SJSA1 (cell line): ENCODE measurements at regions not wholly inside any gene's neighbourhood (a gene's known extent, or its start where the extent isn't known, plus 50 kb on each side); places are given as distances from the start of the nearest gene placed in this dataset.

Source experiments
- DNase-seq, 2 experiments: peaks; one replicate each; pipeline ENCODE4 v3.0.0-alpha.2; 2015 to 2020; ENCODE audit warnings: low spot score in 2 of 2, low read depth in 1 of 2
- H3K27ac ChIP-seq: fragments of 250-450 bp; sonication (Bioruptor Pico); 2 replicates; pipeline ENCODE4 v1.5.1; 2020; ENCODE audit warnings: mild to moderate bottlenecking, moderate library complexity
- H3K27me3 ChIP-seq: fragments of 250-450 bp; sonication (Bioruptor Pico); replicated peaks from 2 replicates; pipeline ENCODE4 v1.5.1; 2020; ENCODE audit warnings: mild to moderate bottlenecking, moderate library complexity
- H3K36me3 ChIP-seq: fragments of 250-450 bp; sonication (Bioruptor Pico); 2 replicates; pipeline ENCODE4 v1.5.1; 2020; ENCODE audit warnings: mild to moderate bottlenecking
- H3K4me1 ChIP-seq: fragments of 250-450 bp; sonication (Bioruptor Pico); replicated peaks from 2 replicates; pipeline ENCODE4 v1.6.1; 2021; ENCODE audit warnings: mild to moderate bottlenecking
- H3K4me3 ChIP-seq: fragments of 250-450 bp; sonication (Bioruptor Pico); 2 replicates; pipeline ENCODE4 v1.5.1; 2020; ENCODE audit warnings: mild to moderate bottlenecking
- H3K9me3 ChIP-seq: fragments of 250-450 bp; sonication (Bioruptor Pico); replicated peaks from 2 replicates; pipeline ENCODE4 v1.5.1; 2020; ENCODE audit warnings: mild to moderate bottlenecking

DNA sequence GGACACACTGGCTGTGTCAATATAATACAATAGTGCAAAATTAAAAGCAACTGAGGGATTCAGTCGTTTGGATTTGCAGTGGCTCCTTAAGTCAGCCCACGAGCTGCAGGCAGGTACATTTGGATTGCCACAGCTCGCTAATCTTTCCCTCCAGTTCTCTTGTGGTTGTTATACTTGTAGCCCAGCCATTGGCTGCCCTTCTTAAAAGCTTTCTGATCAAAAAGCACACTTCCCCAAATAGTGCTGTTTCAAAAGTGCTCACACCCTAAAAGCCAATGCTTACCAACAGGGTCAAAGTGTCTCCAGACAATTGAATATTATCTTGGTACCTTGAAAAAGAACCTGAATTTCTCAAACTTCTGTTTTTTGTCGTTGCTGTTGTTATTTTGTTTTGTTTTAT lies 404.7 kb upstream of the FAM98A start:
- H3K9me3 ChIP-seq, result no peaks in the 10 kb centered on the region
- no peaks in the 10 kb centered on the region for H3K36me3 ChIP-seq
- H3K4me3 ChIP-seq, result no peak overlapping the region
- H3K4me1 ChIP-seq, result no peaks in the 10 kb centered on the region
- no peaks in the 10 kb centered on the region for H3K27me3 ChIP-seq
- no peak for DNase-seq
- H3K27ac ChIP-seq, result no peak overlapping the region

DNA sequence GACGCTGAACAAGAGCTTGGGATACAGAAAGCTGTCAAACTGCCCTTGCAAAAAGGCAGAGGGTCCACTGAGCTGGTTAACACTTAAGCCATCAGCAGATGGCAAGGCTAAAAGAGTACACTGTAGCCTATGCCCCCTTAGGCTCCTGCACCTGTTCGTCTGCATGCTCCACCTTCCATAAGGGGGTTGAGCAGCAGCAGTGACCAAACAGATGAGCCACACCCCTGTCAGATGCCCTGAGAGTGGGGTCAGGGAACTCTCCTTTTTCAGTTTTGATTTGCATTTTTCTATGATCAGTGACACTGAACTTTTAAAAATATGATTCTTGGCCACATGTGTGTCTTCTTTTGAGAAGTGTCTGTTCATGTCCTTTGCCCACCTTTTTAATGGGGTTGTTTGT lies 402.5 kb upstream of the FAM98A start:
- Histone ChIP-seq H3K9me3 (0 out of 2 replicates have a peak, but pooled peaks cover 4% of the 10 kb centered on the region), H3K4me3 (no peak overlapping the region), H3K36me3 (no peaks in the 10 kb centered on the region), H3K27ac (no peak overlapping the region), H3K4me1 (no peaks in the 10 kb centered on the region), H3K27me3 (no peaks in the 10 kb centered on the region)
- DNase-seq, result no peak

DNA sequence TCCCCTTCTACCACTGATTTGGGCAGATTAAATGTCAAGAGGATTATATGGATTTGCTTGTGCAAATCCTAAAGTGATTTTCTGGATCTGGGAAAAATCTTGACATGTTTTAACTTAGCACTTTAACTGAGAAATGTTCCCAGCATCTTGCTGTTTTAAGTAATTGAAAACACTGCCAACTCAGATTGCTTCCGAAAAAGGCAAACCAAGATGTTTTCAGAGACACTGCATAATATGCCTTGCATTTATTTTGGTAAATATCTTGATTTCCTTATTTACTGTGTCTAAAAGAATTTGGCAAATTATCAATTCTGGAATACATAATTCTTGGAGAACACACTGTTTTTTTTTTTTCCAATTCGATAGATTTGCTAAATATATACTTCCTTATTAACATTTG lies 385.0 kb upstream of the FAM98A start:
- no peaks in the 10 kb centered on the region for H3K27me3 ChIP-seq
- no peaks in the 10 kb centered on the region for H3K9me3 ChIP-seq
- no peak for DNase-seq
- H3K4me3 ChIP-seq, result no peak overlapping the region
- H3K4me1 ChIP-seq, result no peaks in the 10 kb centered on the region
- no peaks in the 10 kb centered on the region for H3K36me3 ChIP-seq
- no peak overlapping the region for H3K27ac ChIP-seq

DNA sequence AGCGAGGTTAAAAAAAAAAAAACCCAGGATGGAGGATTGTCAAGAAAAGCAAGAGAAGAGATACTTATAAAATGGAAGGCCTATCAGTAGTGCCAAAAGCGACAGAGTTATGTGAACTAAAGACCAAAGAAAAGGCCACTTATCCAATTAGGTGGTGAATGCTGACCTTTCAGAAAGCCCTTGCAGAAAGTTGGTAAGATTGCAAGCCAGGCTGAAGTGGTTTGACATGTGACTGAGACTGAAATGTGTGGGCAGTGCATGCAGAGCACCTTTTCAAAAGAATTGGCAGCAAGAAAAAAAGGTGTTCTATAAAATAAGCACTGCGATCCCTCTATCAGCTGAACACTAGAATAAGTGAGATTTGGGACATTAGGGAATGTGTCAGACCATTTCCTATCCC lies 379.4 kb upstream of the FAM98A start:
- Histone ChIP-seq H3K4me1 (no peaks in the 10 kb centered on the region), H3K4me3 (no peak overlapping the region), H3K27ac (no peak overlapping the region), H3K27me3 (no peaks in the 10 kb centered on the region; the same call in 1 of the 2 replicates), H3K9me3 (no peaks in the 10 kb centered on the region), H3K36me3 (no peaks in the 10 kb centered on the region)
- no peak for DNase-seq

DNA sequence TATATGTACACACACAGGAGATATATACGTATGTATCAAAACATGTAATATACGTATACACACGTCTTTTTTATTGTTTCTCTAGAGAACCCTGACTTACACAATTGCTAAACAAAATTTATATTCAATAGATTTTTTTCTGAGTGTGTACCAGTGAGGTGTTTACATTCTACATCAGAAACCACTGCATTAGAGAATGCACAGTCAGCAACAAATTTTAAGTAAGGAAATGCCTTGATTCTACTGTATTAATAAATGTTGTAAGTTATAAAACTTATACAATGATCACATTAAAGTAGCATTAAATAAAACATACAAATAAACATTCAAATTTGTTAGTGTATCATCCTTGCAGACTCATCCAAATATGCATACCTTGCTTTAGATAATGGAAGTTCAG lies 376.4 kb upstream of the FAM98A start:
- DNase-seq, result no peak
- Histone ChIP-seq H3K36me3 (no peaks in the 10 kb centered on the region), H3K9me3 (no peaks in the 10 kb centered on the region), H3K4me1 (no peaks in the 10 kb centered on the region), H3K27me3 (no peaks in the 10 kb centered on the region; the same call in 1 of the 2 replicates), H3K4me3 (no peak overlapping the region), H3K27ac (no peak overlapping the region)

DNA sequence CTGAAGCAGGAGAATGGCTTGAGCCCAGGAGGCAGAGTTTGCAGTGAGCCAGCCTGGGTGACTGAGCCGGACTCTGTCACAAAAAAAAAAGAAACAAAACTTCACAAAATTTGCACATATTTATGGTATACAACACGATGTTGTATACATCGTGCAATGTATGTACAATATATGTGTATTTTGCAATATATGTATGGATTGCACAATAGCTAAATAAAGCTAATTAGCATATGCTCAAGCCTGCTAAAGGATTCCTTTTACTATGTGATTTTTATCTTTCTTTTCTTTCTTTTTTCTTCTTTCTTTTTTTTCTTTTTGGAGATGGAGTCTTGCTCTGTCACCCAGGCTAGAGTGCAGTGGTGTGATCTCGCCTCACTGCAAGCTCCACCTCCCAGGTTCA lies 368.0 kb upstream of the FAM98A start:
- Histone ChIP-seq H3K27me3 (no peaks in the 10 kb centered on the region), H3K27ac (no peak overlapping the region), H3K4me3 (no peak overlapping the region), H3K9me3 (no peaks in the 10 kb centered on the region), H3K4me1 (no peaks in the 10 kb centered on the region), H3K36me3 (no peaks in the 10 kb centered on the region)
- DNase-seq, result no peak

DNA sequence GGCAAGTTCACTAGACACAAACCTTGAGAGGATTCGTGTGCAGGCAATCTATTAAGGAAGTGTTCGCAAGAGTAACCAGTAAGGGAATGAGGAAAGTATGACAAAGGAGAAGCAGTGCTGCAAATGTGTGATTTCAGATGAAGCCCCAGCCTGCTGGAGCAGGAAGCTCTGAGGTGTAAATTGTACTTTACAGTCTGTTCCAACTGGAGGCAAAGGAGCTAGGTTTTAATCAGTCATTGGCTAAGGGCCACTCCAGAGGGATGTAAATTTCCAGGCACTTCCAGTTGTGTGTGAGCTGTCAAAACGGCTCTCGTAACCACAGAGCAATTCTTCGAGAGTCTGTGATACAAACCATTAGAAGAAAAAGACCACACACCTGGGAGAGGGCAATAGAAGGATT lies 359.5 kb upstream of the FAM98A start:
- no peaks in the 10 kb centered on the region for H3K36me3 ChIP-seq
- DNase-seq, result no peak
- H3K27ac ChIP-seq, result no peak overlapping the region
- H3K27me3 ChIP-seq, result no peaks in the 10 kb centered on the region; the same call in 1 of the 2 replicates
- H3K9me3 ChIP-seq, result no peaks in the 10 kb centered on the region
- no peaks in the 10 kb centered on the region for H3K4me1 ChIP-seq
- H3K4me3 ChIP-seq, result no peak overlapping the region

DNA sequence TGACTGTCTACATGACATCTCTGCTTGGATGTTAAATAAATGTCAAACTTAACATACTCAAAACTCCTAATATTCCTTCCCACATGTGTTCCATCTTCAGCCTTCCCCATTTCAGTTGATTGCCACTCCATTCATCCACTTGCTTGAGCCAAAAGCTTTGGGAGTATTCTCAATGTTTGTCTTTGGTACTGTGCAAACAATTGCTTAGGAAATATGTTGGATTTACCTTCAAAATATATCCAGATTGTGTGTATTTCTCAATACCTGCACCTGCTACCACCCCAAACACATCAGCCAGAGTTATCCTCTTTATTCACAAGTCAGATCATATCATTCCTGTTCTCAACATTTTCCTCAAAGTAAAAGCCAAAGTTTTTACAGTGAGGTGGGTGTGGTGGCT lies 350.3 kb upstream of the FAM98A start:
- no peak for DNase-seq
- Histone ChIP-seq H3K9me3 (no peaks in the 10 kb centered on the region), H3K4me3 (no peak overlapping the region), H3K27me3 (no peaks in the 10 kb centered on the region), H3K27ac (no peak overlapping the region), H3K4me1 (no peaks in the 10 kb centered on the region), H3K36me3 (no peaks in the 10 kb centered on the region)

DNA sequence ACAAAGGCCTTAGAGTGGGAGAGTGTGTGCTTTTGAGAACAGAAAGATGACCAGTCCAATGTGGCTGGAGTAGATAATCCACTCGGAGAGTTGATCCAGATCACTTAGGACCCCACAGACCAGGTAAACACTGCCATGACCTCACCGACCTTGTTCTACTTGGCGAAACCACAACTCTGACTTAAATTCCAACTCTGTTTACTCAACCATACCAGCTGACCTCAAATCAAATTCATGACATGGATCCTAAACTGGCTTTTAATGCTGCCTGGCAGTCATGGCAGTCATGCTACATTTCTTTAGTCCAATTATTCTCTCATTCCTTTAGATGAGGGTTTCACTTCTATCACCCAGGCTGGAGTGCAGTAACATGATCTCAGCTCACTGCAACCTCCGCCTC lies 347.1 kb upstream of the FAM98A start:
- H3K27me3 ChIP-seq, result no peaks in the 10 kb centered on the region
- H3K27ac ChIP-seq, result no peak overlapping the region
- H3K4me3 ChIP-seq, result no peak overlapping the region
- no peaks in the 10 kb centered on the region for H3K36me3 ChIP-seq
- no peaks in the 10 kb centered on the region for H3K4me1 ChIP-seq
- no peaks in the 10 kb centered on the region for H3K9me3 ChIP-seq
- no peak for DNase-seq

DNA sequence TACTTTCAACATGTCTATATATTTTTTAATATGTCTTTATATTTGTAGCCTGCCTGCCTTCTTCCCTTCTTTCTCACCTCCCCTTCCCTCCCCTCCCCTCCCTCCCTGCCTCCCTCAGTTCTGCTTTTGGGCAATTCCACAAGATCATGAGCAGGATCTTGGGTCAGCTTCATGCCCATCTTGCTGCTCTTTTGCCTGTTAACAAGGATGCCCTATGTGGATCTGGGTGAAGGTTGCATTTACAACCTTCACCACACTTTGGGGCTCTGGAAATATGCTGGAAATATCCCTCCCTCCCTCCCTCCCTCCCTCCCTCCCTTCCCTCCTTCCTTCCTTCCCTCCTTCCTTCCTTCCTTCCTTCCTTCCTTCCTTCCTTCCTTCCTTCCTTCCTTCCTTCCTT lies 334.1 kb upstream of the FAM98A start:
- H3K27ac ChIP-seq, result no peak overlapping the region
- no peak for DNase-seq
- no peaks in the 10 kb centered on the region for H3K9me3 ChIP-seq
- H3K36me3 ChIP-seq, result no peaks in the 10 kb centered on the region
- no peak overlapping the region for H3K4me3 ChIP-seq
- H3K4me1 ChIP-seq, result no peaks in the 10 kb centered on the region
- H3K27me3 ChIP-seq, result no peaks in the 10 kb centered on the region

DNA sequence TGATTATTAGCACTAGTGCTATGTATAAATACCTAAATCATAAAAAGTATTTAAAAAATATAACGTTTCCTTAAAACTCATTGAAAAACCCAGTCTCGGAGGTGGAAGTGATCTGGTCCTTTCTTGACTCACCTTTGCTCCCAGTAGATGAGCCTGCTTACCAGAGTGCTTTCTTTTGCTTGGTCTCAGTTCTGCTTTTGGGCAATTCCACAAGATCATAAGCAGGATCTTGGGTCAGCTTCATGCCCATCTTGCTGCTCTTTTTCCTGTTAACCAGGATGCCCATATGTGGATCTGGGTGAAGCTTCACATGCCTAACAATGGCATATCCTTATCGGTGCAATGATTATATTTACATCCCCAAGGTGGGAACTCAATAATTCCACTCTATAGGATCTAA lies 332.1 kb upstream of the FAM98A start:
- Histone ChIP-seq H3K27ac (no peak overlapping the region), H3K4me3 (no peak overlapping the region), H3K36me3 (no peaks in the 10 kb centered on the region), H3K27me3 (no peaks in the 10 kb centered on the region), H3K4me1 (no peaks in the 10 kb centered on the region), H3K9me3 (no peaks in the 10 kb centered on the region)
- DNase-seq, result no peak

DNA sequence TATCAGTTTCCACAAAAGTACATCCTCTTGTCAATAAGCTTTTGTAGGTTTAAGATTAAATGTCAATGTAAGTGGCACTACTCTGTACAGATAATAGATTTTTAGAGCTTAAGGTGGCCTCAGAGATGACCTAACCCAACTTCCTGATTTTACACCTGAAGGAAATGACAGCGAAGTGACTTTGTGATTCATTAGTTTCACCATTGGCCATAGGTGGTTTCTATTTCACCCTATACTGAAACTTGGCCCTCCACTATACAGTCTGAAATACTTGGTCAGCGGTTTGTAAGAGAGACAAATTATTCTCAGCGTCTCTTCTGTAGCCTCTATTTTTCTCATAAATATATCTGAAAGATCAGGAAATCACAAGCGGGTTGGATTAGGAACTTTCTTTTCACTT lies 330.4 kb upstream of the FAM98A start:
- no peaks in the 10 kb centered on the region for H3K4me1 ChIP-seq
- no peak overlapping the region for H3K4me3 ChIP-seq
- no peak for DNase-seq
- H3K27ac ChIP-seq, result no peak overlapping the region
- H3K27me3 ChIP-seq, result no peaks in the 10 kb centered on the region
- no peaks in the 10 kb centered on the region for H3K36me3 ChIP-seq
- H3K9me3 ChIP-seq, result no peaks in the 10 kb centered on the region

DNA sequence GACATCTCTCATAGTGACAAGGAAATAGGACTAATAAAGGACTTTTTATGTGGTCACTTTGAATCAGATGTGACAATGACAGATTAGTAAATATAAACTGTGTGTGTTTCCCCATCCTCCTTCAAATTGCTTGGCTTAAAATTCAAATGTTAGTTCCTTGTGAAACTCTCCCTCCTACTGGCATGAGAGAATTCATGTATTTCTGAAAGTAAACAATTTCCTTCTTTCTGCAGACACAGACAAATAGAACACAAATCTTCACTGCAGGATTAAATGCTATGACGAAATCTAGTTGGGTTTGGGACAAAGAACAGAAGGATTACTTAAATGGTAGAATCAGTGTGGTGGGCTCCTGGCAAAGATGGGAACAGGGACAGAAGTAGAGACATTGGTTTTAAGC lies 328.7 kb upstream of the FAM98A start:
- Histone ChIP-seq H3K27ac (no peak overlapping the region), H3K9me3 (no peaks in the 10 kb centered on the region), H3K27me3 (no peaks in the 10 kb centered on the region), H3K4me1 (no peaks in the 10 kb centered on the region), H3K36me3 (no peaks in the 10 kb centered on the region), H3K4me3 (no peak overlapping the region)
- no peak for DNase-seq

DNA sequence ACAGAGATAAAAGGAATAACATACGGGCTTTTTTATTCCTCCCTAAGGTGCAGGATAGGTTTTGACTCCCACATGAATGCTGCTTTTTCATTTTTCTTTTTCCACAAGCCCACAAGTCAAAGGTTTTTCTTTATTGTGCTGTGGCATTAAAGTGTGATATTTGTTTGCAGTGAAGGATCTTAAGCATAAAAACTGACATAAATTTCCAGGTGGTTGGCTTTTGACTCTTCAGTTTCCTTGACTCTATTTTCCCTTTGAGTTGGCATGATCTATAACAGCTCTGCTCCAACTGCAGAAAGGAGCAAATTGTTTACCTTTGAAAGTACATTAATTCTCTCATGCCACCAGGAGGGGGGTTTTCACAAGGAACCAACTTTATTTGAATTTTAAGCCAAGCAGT lies 326.2 kb upstream of the FAM98A start:
- no peaks in the 10 kb centered on the region for H3K4me1 ChIP-seq
- no peaks in the 10 kb centered on the region for H3K27me3 ChIP-seq
- H3K36me3 ChIP-seq, result no peaks in the 10 kb centered on the region
- H3K27ac ChIP-seq, result no peak overlapping the region
- H3K9me3 ChIP-seq, result no peaks in the 10 kb centered on the region
- no peak overlapping the region for H3K4me3 ChIP-seq
- no peak for DNase-seq

DNA sequence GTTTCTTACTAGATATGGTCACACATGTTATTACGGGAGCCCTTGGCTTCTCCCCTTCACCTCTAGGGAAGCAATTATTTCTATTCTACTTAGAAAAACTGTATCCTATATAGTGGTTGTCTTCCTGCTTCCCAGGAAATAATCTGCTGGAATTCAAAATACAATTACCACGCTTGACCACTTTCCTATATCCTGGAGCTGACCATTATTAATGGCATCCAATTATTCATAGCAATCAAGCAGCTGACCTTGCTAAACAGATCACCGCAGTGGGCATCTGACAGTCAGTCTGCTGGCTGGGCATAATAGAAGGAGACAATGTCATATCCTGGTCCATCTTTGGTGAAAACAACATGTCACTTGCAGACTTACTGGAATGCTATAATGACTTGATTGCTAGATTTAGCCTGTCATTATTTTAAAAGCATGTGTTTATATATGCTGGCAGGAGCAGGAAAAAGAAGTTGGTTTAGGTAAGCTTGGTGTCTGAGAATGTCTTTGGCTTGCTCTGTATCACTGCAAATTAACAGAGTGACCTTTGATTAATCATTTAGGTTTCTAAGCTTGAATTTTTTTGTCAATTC lies 325.6 kb upstream of the FAM98A start:
- H3K36me3 ChIP-seq, result no peaks in the 10 kb centered on the region
- no peaks in the 10 kb centered on the region for H3K4me1 ChIP-seq
- no peaks in the 10 kb centered on the region for H3K9me3 ChIP-seq
- no peak overlapping the region for H3K27ac ChIP-seq
- no peaks in the 10 kb centered on the region for H3K27me3 ChIP-seq
- no peak overlapping the region for H3K4me3 ChIP-seq
- no peak for DNase-seq
